SK-N-SH (cell line): ENCODE measurements at regions not wholly inside any gene's neighbourhood (a gene's known extent, or its start where the extent isn't known, plus 50 kb on each side); places are given as distances from the start of the nearest gene placed in this dataset.

Experiments used
- CTCF ChIA-PET: fragments of 300-600, 350-600 bp; formaldehyde crosslinking; extraction: SDS; loops from one replicate; lab custom pipeline; 2021; lab: Yijun Ruan, JAX
- POLR2A ChIA-PET: fragments of 350-600 bp; sonication (Branson Sonifier 250); formaldehyde crosslinking; extraction: SDS; loops from one replicate; lab custom pipeline; 2020; ENCODE audit warnings: antibody characterized with exemption, inconsistent platforms; lab: Yijun Ruan, JAX
- DNase-seq: peaks from one replicate; pipeline ENCODE4 v3.0.0; 2012
- H2AFZ ChIP-seq: fragments of 200-600 bp; sonication (generic); 2 replicates; pipeline ENCODE4 v1.8.1; 2016; ENCODE audit warnings: antibody characterized with exemption, mild to moderate bottlenecking, low read depth
- H3F3A ChIP-seq: fragments of 200-600 bp; sonication (generic); replicated peaks from 2 replicates; pipeline ENCODE3; 2016; ENCODE audit warnings: antibody characterized with exemption, mild to moderate bottlenecking; ENCODE audit not compliant: insufficient read depth
- H3K27ac ChIP-seq, 2 experiments: fragments of 200-500 bp in 1 of 2; fragments of 200-600 bp in 1 of 2; sonication (Bioruptor generic) in 1 of 2; sonication (generic), shearing (Covaris generic) in 1 of 2; 2 replicates each; pipeline versions ENCODE4 v1.5.1 to v1.6.1; 2014 to 2016; ENCODE audit warnings: low read depth in 2 of 2, inconsistent platforms in 1 of 2, low read length in 1 of 2, mild to moderate bottlenecking in 1 of 2, mixed read lengths in 1 of 2
- H3K27me3 ChIP-seq: fragments of 200-600 bp; sonication (generic), shearing (Covaris generic); 2 replicates; pipeline ENCODE4 v1.6.1; 2016; ENCODE audit warnings: mixed run types; ENCODE audit not compliant: insufficient read depth
- H3K36me3 ChIP-seq, 2 experiments: fragments of 200-500 bp in 1 of 2; fragments of 200-600 bp in 1 of 2; sonication (Bioruptor generic) in 1 of 2; sonication (generic) in 1 of 2; replicated peaks in 1 of 2; 2 replicates each; pipeline versions ENCODE3 to v1.5.1; 2014 to 2016; ENCODE audit warnings: low read length in 1 of 2, mild to moderate bottlenecking in 1 of 2; ENCODE audit not compliant: insufficient read depth in 2 of 2, control insufficient read depth in 1 of 2
- H3K4me1 ChIP-seq, 2 experiments: fragments of 200-500 bp in 1 of 2; fragments of 200-600 bp in 1 of 2; sonication (Bioruptor generic) in 1 of 2; sonication (generic), shearing (Covaris generic) in 1 of 2; 2 replicates each; pipeline versions ENCODE4 v1.5.1 to v1.6.1; 2014 to 2016; ENCODE audit warnings: low read depth in 1 of 2, low read length in 1 of 2, mixed run types in 1 of 2; ENCODE audit not compliant: insufficient read depth in 2 of 2, control insufficient read depth in 1 of 2
- H3K4me2 ChIP-seq: fragments of 200-600 bp; sonication (generic), shearing (Covaris generic); 2 replicates; pipeline ENCODE4 v1.6.1; 2017; ENCODE audit warnings: mixed run types
- H3K4me3 ChIP-seq, 2 experiments: fragments of 200-500 bp in 1 of 2; fragments of 200-600 bp in 1 of 2; sonication (Bioruptor generic) in 1 of 2; sonication (generic), shearing (Covaris generic) in 1 of 2; 2 replicates each; pipeline versions ENCODE4 v1.5.1 to v1.8.1; 2014 to 2016; ENCODE audit warnings: low read depth in 2 of 2, inconsistent platforms in 1 of 2, low read length in 1 of 2, mild to moderate bottlenecking in 1 of 2, mixed read lengths in 1 of 2, moderate library complexity in 1 of 2
- H3K79me2 ChIP-seq: fragments of 200-600 bp; sonication (generic); 2 replicates; pipeline ENCODE4 v1.8.1; 2017; ENCODE audit warnings: mild to moderate bottlenecking; ENCODE audit not compliant: insufficient read depth
- H3K9ac ChIP-seq: fragments of 200-600 bp; sonication (generic); 2 replicates; pipeline ENCODE4 v1.6.1; 2017; ENCODE audit warnings: mixed run types
- H3K9me2 ChIP-seq: fragments of 200-600 bp; sonication (generic); 2 replicates; pipeline ENCODE4 v1.6.1; 2017; ENCODE audit warnings: mixed run types
- H3K9me3 ChIP-seq: fragments of 200-600 bp; sonication (generic); 2 replicates; pipeline ENCODE4 v1.6.1; 2017; ENCODE audit warnings: mixed run types, mild to moderate bottlenecking, moderate library complexity
- H4K20me1 ChIP-seq: fragments of 200-600 bp; sonication (generic); 2 replicates; pipeline ENCODE4 v1.6.1; 2017; ENCODE audit warnings: mild to moderate bottlenecking, mixed run types; ENCODE audit not compliant: insufficient read depth
- FOSL2 ChIP-seq: IDR thresholded peaks from 2 replicates; pipeline ENCODE4 v1.4.0; 2012; ENCODE audit warnings: low read depth, mild to moderate bottlenecking, moderate library complexity, borderline replicate concordance
- GABPA ChIP-seq: IDR thresholded peaks from 2 replicates; pipeline ENCODE4 v1.4.0; 2012; ENCODE audit warnings: low read depth, mild to moderate bottlenecking
- MEF2A ChIP-seq: IDR thresholded peaks from 2 replicates; pipeline ENCODE4 v1.4.0; 2012; ENCODE audit warnings: low read depth, borderline replicate concordance
- NRF1 ChIP-seq: IDR thresholded peaks from 2 replicates; pipeline ENCODE4 v1.6.1; 2012; ENCODE audit warnings: low read depth, mild to moderate bottlenecking, low read length
- RXRA ChIP-seq: IDR thresholded peaks from 2 replicates; pipeline ENCODE4 v1.4.0; 2012; ENCODE audit warnings: low read depth, mild to moderate bottlenecking, borderline replicate concordance
- SMC3 ChIP-seq: IDR thresholded peaks from 2 replicates; pipeline ENCODE4 v1.6.1; 2012; ENCODE audit warnings: low read depth, low read length, improper control_type of control experiment
- TAF1 ChIP-seq: IDR thresholded peaks from 2 replicates; pipeline ENCODE4 v1.6.1; 2012; ENCODE audit warnings: low read depth, mild to moderate bottlenecking, low read length, moderate library complexity, borderline replicate concordance
- TCF12 ChIP-seq: IDR thresholded peaks from 2 replicates; pipeline ENCODE4 v1.4.0; 2012
- TEAD4 ChIP-seq: IDR thresholded peaks from 2 replicates; pipeline ENCODE4 v1.4.0; 2012; ENCODE audit warnings: mild to moderate bottlenecking, borderline replicate concordance; ENCODE audit not compliant: insufficient read depth
- YY1 ChIP-seq: IDR thresholded peaks from 2 replicates; pipeline ENCODE4 v1.4.0; 2012; ENCODE audit warnings: low read depth, mild to moderate bottlenecking
- WGBS: methylation state at CpG from one replicate; pipeline ENCODE4 v1.1.6; 2017; ENCODE audit warnings: low lambda C conversion rate; 5-methylcytosine and 5-hydroxymethylcytosine counted together
- TF ChIP-seq, protein P1 (sequence below): fragments of 150-350 bp; IDR thresholded peaks from 2 replicates; pipeline ENCODE4 v1.6.1; 2017; ENCODE audit warnings: antibody characterized with exemption, low read length, low read depth, borderline replicate concordance
- TF ChIP-seq, protein P2 (sequence below): IDR thresholded peaks from 2 replicates; pipeline ENCODE4 v1.4.0; 2012; ENCODE audit warnings: low read depth, borderline replicate concordance

DNA sequence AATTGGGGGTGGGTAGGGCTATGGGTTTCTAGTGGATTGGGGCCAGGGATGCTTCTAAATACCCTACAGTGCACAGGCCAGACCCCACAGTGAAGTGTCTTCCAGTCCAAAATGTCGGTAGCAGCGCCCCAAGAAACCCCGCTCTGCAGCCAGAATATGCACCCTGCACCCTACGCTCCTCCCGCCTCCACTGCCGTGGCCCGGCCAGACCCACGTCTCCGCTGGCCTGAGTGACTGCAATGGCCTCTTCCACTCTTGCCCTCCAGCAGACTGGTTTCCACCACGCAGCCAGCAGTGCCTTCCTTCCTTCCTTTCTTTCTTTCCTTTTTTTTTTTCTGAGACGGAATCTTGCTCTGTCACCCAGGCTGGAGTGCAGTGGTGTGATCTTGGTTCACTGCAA lies 91.4 kb upstream of the TAF1B start:
- Histone ChIP-seq H3K9ac (no peak overlapping the region), H3K9me2 (no peaks in the 10 kb centered on the region), H4K20me1 (no peaks in the 10 kb centered on the region), H3K27ac (no peak overlapping the region), H3F3A (no peaks in the 10 kb centered on the region), H3K36me3 (no peaks in the 10 kb centered on the region), H3K9me3 (no peaks in the 10 kb centered on the region), H3K4me2 (no peak overlapping the region), H3K4me3 (no peak overlapping the region), H2AFZ (no peak overlapping the region), H3K79me2 (no peaks in the 10 kb centered on the region), H3K4me1 (peaks cover 15 to 17% of the 10 kb centered on the region in 2 experiments; a peak in 3 of 4 replicates), H3K27me3 (no peaks in the 10 kb centered on the region)
- ChIA-PET CTCF (interaction anchor here (1.0 kb wide), 1 partner anchor 320 kb away, joined by 3 read pairs; no protein-coding TSS in a partner anchor), POLR2A (no interaction called here)
- no peak for DNase-seq
- no peak for TF ChIP-seq GABPA
- TF ChIP-seq, protein P1, sequence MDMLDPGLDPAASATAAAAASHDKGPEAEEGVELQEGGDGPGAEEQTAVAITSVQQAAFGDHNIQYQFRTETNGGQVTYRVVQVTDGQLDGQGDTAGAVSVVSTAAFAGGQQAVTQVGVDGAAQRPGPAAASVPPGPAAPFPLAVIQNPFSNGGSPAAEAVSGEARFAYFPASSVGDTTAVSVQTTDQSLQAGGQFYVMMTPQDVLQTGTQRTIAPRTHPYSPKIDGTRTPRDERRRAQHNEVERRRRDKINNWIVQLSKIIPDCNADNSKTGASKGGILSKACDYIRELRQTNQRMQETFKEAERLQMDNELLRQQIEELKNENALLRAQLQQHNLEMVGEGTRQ = no peak
- TF ChIP-seq, protein P2, sequence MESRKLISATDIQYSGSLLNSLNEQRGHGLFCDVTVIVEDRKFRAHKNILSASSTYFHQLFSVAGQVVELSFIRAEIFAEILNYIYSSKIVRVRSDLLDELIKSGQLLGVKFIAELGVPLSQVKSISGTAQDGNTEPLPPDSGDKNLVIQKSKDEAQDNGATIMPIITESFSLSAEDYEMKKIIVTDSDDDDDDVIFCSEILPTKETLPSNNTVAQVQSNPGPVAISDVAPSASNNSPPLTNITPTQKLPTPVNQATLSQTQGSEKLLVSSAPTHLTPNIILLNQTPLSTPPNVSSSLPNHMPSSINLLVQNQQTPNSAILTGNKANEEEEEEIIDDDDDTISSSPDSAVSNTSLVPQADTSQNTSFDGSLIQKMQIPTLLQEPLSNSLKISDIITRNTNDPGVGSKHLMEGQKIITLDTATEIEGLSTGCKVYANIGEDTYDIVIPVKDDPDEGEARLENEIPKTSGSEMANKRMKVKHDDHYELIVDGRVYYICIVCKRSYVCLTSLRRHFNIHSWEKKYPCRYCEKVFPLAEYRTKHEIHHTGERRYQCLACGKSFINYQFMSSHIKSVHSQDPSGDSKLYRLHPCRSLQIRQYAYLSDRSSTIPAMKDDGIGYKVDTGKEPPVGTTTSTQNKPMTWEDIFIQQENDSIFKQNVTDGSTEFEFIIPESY = no peak
- TF ChIP-seq TEAD4 = no peak
- no peak for TF ChIP-seq YY1
- no peak for TF ChIP-seq TAF1
- no peak for TF ChIP-seq SMC3
- TF ChIP-seq MEF2A = no peak
- 98% methylated on average over 11 of the region's 11 CpGs for WGBS

DNA sequence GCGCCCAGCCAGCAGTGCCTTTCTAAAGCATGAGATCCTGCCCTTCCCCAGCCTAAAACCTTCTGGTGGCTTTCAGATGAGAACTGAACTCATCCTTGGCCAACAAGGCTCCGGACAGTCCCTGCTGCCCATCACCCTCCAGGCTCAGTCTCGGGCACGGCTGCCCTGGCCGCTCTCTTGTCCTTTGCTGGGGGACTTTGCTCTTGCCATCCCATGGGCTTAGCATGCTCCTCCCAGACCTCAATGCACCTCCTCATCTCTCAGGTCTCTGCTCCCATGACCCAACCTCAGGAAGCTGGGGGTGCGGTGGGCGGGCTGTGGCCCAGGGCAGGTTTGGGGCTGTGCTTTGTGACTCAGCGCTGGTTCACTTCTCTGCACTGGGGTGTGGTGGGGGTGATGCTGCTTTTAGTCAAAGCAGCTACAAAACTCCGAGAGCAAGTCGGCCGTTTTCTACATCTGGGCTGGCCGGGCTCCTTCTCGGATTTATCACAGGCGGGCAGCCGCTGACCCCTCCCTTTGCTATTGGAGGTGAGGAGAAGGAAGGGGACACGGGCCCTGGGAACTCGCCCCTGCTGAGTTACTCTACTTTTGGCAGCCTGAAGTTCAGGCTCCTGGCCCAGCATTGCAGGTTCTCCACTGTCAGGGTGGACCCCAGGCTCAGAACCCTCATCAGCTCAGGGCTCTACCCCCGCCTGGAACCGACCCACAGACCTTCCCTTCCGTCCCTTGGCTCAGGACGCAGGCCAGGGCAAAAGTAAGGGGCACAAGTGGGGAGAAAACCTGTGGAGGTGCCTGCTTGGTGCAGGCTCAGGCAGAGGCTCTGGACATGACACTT lies 90.6 kb upstream of the TAF1B start:
- 57% methylated on average over 15 of the region's 21 CpGs for WGBS
- no peak overlapping the region for H3K4me3 ChIP-seq
- TF ChIP-seq FOSL2 = peak; percentile 23; the same call in 1 of the 2 replicates
- TF ChIP-seq NRF1 = no peak
- 0 out of 2 replicates have a peak, but pooled peaks have one; percentile 6 for TF ChIP-seq RXRA
- 0 out of 2 replicates have a peak, but pooled peaks have one; percentile 4 for TF ChIP-seq TCF12
- H3K79me2 ChIP-seq = no peaks in the 10 kb centered on the region
- H3K27ac ChIP-seq = peak overlapping the region in 1 of 2 experiments; percentile 33; a peak in 1 of 4 replicates
- ChIA-PET CTCF (interaction anchor here (0.6 kb wide), 2 partner anchors 17 to 18 kb away, joined by 3 to 4 read pairs; no protein-coding TSS in a partner anchor), POLR2A (no interaction called here)
- no peak for DNase-seq
- peaks cover 15 to 17% of the 10 kb centered on the region in 2 experiments; a peak in 3 of 4 replicates for H3K4me1 ChIP-seq
- H3K27me3 ChIP-seq = no peaks in the 10 kb centered on the region
- no peaks in the 10 kb centered on the region for H3K9me2 ChIP-seq
- no peak overlapping the region for H3K9ac ChIP-seq
- H3K36me3 ChIP-seq = no peaks in the 10 kb centered on the region
- H3K9me3 ChIP-seq = no peaks in the 10 kb centered on the region
- H4K20me1 ChIP-seq = no peaks in the 10 kb centered on the region
- peak overlapping the region; percentile 36; the same call in 1 of the 2 replicates for H3K4me2 ChIP-seq
- H3F3A ChIP-seq = no peaks in the 10 kb centered on the region
- peak overlapping the region; percentile 75; the same call in 1 of the 2 replicates for H2AFZ ChIP-seq
